HG02610 (cell line): ENCODE measurements at regions not wholly inside any gene's neighbourhood (a gene's known extent, or its start where the extent isn't known, plus 50 kb on each side); places are given as distances from the start of the nearest gene placed in this dataset.
"Not testable (repeated sequence)": the region's sequence is repeated elsewhere in the genome, so short reads cannot be mapped to it uniquely, and the experiment has no call there.

Source experiments
- ATAC-seq: cut with Tn5 transposase; IDR thresholded peaks from one replicate; pipeline ENCODE4 v1.9.1; 2021; ENCODE audit warnings: mild to moderate bottlenecking, moderate library complexity; ENCODE audit not compliant: unreplicated experiment

- no peak for ATAC-seq
Observed at GRCh38 chr2:64250751-64251423, 106.7 kb upstream of the PELI1 start.

- no peak for ATAC-seq
Observed at GRCh38 chr2:64251497-64252250, 107.5 kb upstream of the PELI1 start.

- not testable (repeated sequence) for ATAC-seq
Observed at GRCh38 chr2:64252251-64252978, 108.2 kb upstream of the PELI1 start.

DNA sequence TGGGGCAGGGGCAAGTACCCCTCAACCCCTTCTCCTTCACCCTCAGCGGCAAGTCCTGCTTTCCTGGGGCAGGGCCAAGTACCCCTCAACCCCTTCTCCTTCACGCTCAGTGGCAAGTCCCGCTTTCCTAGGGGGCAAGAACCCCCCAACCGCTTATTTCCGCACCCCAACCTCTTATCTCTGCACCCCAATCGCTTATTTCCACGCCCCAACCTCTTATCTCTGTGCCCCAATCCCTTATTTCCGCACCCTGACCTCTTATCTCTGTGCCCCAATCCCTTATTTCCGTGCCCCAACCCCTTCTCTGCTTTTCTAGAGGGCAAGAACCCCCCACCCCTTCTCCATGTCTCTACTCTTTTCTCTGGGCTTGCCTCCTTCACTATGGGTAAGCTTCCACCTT is 109.2 kb upstream of the PELI1 start:
- not testable (repeated sequence) for ATAC-seq

DNA sequence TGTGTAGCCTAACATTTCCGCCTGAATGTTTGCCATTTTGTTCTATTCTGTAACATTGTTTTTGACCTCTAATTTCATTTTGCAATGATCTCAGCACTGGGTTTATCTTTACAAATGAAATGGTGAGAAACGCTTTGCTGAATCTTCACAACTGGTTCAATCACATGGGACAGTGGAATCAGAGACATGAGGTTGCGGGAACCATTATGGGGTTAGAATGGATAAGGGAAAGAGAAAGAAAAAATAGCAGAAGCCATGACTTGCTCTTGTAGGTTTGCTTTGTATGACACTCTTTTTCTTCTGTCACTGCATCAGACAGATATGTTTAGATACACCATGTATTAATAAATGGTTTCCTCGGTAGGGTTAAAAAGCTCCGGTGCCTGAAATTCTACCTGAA is 114.3 kb upstream of the PELI1 start:
- no peak for ATAC-seq

DNA sequence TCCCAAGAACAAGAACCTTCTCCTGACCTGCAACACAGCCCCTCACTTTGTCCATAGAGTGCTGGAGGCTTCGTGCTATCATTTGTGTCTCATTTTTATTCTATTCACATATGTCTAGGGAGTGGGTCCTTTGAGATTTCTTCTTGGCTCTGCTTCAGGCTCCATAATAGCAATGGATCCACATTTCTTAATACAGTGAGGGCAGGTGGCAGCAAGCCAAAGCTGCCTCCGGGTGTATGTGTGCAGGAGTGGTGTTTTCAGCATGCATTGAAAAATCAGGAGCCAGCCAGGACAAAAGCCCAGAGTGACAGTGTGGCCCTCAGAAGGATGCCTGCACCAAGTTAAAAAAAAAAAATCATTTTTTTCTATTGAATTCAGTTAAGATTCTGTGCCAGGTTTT is 115.1 kb upstream of the PELI1 start:
- ATAC-seq: no peak

- no peak for ATAC-seq
Observed at GRCh38 chr2:64260093-64260803, 116.0 kb upstream of the PELI1 start.

DNA sequence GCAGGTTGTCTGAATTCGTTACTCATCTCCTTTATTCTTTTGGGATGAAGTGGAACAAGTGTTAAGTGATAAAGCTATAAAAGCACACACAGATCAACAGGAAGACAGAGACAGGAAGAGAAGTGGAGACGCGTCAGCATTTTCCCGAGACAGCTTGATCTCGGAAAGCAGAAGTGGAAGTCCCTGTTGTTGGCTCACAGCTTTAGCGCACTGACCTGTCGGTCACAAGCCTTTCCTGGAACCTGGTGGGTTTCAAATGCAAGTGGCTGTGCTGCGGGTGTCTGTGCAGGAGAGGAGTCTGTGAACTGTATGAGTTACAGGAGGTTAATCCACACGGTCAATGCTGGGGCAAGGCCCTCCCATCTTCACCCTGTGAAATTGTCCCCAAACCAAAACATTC is 116.6 kb upstream of the PELI1 start:
- peak; percentile 93 for ATAC-seq

GRCh38 chr2:64262071-64262470 is 117.9 kb upstream of the PELI1 start:
- ATAC-seq: no peak

GRCh38 chr2:64262816-64263215 is 118.6 kb upstream of the PELI1 start:
- ATAC-seq: no peak

DNA sequence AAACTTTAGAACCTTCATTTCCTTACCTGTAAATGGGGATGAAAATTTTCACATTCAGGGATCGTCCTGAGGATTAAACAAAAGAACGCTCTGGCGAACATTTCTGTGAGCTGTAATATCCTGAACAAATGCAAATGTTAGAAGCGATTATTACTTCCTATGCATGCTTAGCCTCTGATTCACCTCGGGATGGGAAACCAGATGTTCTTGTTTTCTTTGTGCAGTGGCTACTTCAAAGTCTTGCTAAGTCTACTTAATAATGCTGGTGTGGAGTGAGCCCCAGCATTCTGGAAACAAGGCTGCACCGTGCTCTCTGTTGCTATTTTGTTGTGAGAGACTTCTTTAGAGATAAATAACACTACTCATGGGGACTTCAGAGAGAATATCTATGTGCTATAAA is 119.1 kb upstream of the PELI1 start:
- ATAC-seq: no peak

DNA sequence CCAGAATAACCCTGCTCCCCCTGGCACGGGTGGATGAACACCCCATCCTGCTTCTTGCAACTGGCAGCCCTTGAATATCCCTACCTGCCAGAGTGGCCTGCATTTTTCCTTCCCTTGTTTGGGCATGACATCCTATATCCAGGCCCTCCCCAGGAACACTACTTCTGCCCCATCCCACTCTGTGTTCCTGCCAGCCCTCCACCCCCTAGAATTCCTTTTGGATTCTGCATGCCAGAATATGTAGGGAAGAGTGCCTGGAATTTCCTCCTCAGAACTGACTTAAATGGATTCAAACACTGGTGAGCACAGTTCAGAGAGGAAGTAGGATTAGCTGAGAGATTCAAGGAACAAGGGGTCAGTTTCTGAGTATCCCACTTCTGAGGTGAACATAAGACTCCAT is 123.5 kb upstream of the PELI1 start:
- no peak for ATAC-seq

DNA sequence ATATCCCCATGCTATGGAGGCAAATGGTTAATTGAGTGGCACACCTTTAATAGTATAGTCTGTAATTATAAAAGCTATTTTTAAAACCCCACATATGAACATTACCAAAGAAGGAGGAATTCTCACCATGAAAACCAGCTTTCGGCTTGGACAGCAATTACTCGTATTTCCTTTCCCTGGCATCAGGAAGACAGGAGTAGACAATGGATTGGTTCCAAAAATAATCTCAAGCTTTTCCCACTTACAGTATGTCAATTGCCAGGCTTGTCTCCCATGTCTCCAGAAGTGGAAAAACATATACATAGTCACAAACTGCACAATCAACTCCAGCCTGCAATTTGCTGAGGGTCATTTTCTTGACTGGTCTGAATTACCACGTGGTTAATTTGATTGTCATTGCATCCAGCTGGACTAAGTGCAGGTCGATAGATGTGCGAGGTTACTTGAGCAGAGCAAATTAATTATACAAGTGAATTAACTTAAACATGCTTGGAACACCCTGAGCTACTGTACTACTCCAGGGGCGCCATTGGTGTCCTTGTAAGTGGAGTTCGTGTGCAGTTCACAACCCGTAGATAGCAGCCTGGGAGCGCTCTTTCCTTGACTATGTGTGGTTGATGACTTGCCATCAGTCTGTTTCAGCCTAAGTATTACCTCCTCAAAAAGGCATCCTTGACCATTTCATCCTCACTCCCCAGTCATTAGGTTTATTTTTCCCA is 124.3 kb upstream of the PELI1 start:
- no peak for ATAC-seq

DNA sequence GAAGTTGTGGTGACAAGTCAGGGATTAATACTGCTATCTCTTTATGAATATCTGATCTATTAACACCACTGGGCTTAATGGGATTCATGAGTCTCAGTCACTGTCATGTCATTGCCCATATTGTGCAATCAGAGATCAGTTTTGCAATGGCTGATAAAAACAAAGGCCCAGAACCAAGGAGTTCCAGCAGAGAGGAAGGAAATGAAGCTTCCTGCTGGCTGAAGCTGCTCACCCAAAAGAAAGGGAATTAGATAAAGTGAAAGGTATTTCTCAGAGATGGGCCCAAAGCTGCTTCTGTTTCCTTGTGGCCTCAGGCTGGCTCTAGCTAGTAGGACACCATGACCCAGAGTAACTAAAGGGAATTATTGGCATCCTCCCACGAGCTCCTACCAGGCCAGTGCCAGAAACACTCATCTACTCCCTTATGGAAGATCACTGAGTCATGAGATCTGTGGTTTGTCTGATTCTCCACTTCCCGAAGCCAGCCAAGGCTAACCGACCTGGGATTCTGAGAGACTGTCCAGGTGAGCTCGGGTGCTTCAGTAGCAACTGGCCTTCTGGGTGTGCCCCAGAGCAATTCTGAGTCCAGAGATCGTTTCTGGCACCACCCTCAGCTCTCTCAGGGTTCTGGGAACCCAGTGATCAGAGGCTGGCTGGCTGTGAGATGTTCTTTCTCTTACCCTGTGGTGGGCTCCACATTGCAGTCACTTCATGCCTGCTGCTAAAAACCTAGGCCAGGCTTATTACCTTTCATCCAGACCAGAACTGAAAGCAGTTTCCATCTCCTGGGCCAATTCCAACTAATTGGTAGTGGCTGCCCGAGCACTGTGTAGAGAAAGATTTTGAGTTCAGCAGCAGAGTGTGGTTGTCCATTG is 129.5 kb upstream of the PELI1 start:
- no peak for ATAC-seq

DNA sequence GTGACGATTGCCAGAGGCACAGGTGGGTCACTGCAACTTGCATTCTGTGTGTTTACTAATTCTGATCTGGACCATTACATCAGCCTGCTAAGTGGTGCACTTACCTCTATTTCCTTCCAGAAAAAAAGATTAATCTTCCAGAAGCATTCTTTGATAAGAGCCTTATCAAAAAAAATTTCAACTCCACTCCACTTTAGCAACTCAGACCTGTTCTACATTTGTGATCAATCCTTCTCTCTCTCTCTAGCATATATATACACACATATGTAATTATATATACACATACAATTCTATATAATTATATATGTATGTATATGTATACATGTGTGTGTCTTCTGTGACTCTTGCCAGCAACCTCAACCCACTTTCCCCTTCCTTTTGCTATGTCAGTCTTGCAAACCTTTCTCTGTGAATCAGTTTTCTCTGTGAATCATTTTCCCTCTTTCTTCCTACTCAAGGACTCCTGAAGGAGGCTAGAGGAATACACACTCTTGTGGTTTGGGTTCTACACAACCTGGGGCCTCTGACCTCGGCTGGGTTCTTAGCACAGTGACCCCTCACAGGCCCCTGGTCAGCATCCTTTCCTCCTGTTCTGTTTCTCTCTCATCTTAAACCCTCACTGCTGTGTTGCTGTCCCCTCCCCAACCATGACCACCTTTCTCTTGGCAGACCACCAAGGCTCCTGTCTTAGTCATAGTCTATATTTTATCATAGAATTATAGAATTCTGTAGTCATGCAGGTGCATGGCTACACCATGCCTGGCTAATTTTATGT is 130.4 kb upstream of the PELI1 start:
- ATAC-seq: no peak

DNA sequence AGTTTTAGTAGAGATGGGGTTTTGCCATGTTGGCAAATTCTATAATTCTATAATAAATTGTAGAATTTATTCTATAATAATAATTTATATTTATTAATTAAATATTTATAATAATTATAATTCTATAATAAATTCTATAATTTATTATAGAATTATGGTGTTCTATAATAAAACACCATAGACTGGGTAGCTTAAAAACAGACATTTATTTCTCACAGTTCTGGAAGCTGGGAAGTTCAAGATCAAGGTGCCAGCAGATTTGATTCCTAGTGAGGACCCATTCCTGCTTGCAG is 130.9 kb upstream of the PELI1 start:
- ATAC-seq: no peak

GRCh38 chr2:64276417-64277095 is 132.3 kb upstream of the PELI1 start:
- no peak for ATAC-seq

DNA sequence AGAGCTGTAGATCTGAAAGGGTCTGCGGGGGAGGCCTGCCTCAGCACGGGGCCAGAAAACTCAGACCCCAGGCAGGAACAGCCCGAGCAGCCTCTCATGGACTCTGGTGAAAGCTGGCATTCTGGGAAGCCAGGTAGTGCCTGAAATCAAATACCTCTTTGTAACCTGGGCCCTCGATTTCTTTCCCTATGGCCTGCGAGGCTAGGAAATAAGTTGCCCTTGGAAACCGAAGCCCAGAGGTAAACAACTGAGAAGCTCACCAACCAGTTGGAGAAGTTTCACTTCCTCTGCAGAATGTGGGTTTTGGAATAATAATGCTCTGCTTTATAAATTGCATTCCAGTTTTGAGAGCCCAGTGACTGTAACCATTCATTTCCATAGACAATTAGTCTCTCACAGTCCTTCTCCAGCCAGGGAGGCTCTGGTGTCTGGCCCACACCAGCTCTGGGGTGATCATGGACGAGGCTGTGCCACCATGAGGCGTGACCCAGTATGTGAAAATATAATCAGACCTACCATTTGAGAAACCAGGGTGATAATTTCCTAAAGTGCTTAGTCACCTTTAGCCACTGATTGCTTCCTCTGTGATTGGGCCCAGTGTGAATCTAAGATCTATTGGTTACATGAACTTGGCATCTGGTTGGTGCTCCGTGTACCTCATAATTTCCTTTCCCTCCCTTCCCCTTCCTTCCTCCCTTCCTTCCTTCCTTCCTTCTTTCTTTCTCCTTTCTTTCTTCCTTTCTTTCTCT is 133.1 kb upstream of the PELI1 start:
- ATAC-seq: no peak
